ENCODE measurements at regions not wholly inside any gene's neighbourhood (a gene's known extent, or its start where the extent isn't known, plus 50 kb on each side); places are given as distances from the start of the nearest gene placed in this dataset.

GRCh38 chr7:110442381-110442837 is 648.5 kb upstream of the LRRN3 start (continued):
- TF ChIP-seq HNF1A (IDR thresholded peaks at IDR 0.05; ENCODE audit: low read depth) (no peak), HNF1A (CRISPR knock-in tag; IDR thresholded peaks at IDR 0.05; ENCODE audit: borderline replicate concordance) (no peak), ZNF589 (CRISPR knock-in tag; conservative IDR thresholded peaks at IDR 0.05) (no peak), STAG1 (CRISPR knock-in tag; IDR thresholded peaks at IDR 0.05) (peak; percentile 82), XRCC5 (optimal IDR thresholded peaks at IDR 0.05; ENCODE audit: low read length) (peak; percentile 47), ZNF557 (CRISPR knock-in tag; IDR thresholded peaks at IDR 0.05) (no peak), TBP (CRISPR knock-in tag; IDR thresholded peaks at IDR 0.05) (no peak), SALL1 (CRISPR knock-in tag; IDR thresholded peaks at IDR 0.05) (0 out of 2 replicates have a peak, but pooled peaks have one; percentile 18), ZNF253 (CRISPR knock-in tag; IDR thresholded peaks at IDR 0.05; ENCODE audit: borderline replicate concordance) (no peak), ZZZ3 (CRISPR knock-in tag; IDR thresholded peaks at IDR 0.05; ENCODE audit: borderline replicate concordance) (no peak), HNF4A (CRISPR knock-in tag; IDR thresholded peaks at IDR 0.05) (peak; percentile 11; the same call in 1 of the 2 replicates), FOXA1 (IDR thresholded peaks at IDR 0.05) (no peak), FOXA1 (CRISPR knock-in tag; IDR thresholded peaks at IDR 0.05) (0 out of 2 replicates have a peak, but pooled peaks have one; percentile 43), KDM1A (CRISPR knock-in tag; IDR thresholded peaks at IDR 0.05) (no peak), MIXL1 (CRISPR knock-in tag; IDR thresholded peaks at IDR 0.05) (peak; percentile 73; the same call in 1 of the 2 replicates), ZNF816 (CRISPR knock-in tag; IDR thresholded peaks at IDR 0.05; ENCODE audit: borderline replicate concordance) (no peak), TFAP4 (IDR thresholded peaks at IDR 0.05; ENCODE audit: borderline replicate concordance, low read depth) (peak; percentile 77; the same call in 1 of the 2 replicates), ZFX (CRISPR knock-in tag; IDR thresholded peaks at IDR 0.05; ENCODE audit: low read depth) (0 out of 2 replicates have a peak, but pooled peaks have one; percentile 29), TCF12 (IDR thresholded peaks at IDR 0.05) (no peak), TCF12 (CRISPR knock-in tag; IDR thresholded peaks at IDR 0.05) (no peak), RAD21 (CRISPR knock-in tag; IDR thresholded peaks at IDR 0.05) (peak; percentile 50; the same call in 1 of the 2 replicates), GZF1 (CRISPR knock-in tag; IDR thresholded peaks at IDR 0.05) (no peak), RBAK (CRISPR knock-in tag; IDR thresholded peaks at IDR 0.05) (no peak)
- TF ChIP-seq, protein P1, sequence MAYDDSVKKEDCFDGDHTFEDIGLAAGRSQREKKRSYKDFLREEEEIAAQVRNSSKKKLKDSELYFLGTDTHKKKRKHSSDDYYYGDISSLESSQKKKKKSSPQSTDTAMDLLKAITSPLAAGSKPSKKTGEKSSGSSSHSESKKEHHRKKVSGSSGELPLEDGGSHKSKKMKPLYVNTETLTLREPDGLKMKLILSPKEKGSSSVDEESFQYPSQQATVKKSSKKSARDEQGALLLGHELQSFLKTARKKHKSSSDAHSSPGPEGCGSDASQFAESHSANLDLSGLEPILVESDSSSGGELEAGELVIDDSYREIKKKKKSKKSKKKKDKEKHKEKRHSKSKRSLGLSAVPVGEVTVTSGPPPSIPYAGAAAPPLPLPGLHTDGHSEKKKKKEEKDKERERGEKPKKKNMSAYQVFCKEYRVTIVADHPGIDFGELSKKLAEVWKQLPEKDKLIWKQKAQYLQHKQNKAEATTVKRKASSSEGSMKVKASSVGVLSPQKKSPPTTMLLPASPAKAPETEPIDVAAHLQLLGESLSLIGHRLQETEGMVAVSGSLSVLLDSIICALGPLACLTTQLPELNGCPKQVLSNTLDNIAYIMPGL (CRISPR knock-in tag; IDR thresholded peaks at IDR 0.05; ENCODE audit: borderline replicate concordance in 1 of 2, low read depth in 1 of 2) = no peak
- TF ChIP-seq, protein P2, sequence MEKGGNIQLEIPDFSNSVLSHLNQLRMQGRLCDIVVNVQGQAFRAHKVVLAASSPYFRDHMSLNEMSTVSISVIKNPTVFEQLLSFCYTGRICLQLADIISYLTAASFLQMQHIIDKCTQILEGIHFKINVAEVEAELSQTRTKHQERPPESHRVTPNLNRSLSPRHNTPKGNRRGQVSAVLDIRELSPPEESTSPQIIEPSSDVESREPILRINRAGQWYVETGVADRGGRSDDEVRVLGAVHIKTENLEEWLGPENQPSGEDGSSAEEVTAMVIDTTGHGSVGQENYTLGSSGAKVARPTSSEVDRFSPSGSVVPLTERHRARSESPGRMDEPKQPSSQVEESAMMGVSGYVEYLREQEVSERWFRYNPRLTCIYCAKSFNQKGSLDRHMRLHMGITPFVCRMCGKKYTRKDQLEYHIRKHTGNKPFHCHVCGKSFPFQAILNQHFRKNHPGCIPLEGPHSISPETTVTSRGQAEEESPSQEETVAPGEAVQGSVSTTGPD (CRISPR knock-in tag; IDR thresholded peaks at IDR 0.05) = no peak
